ENCODE measurements at regions not wholly inside any gene's neighbourhood (a gene's known extent, or its start where the extent isn't known, plus 50 kb on each side); places are given as distances from the start of the nearest gene placed in this dataset.
"Not testable (repeated sequence)": the region's sequence is repeated elsewhere in the genome, so short reads cannot be mapped to it uniquely, and the experiment has no call there.

DNA sequence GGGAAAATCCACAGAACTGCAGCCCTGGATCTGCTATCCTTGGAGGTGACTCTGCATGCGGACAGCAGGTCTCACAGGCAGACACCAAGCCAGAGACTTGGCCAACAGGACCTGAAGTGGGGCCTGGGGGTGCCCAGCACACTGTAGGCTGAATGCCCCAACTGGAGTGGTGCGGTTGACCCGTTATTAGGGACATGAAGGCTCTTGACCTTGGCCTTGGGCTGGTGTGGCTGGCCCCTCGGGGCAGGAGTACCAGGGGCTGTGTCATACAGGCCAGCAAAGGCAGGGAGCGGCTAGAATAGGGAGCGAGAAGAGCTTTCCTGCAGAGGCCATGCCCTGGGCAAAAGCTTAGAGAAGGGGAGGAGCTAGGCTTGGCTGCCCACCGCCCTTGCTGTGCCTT, 153.2 kb upstream of the MVB12B start (continued):
- TF ChIP-seq REST (IDR thresholded peaks at IDR 0.05; ENCODE audit: unreplicated experiment) (no peak), ZNF331 (CRISPR knock-in tag; IDR thresholded peaks at IDR 0.05; ENCODE audit: low read depth) (no peak), EZH2phosphoT487 (IDR thresholded peaks at IDR 0.05; ENCODE audit: unreplicated experiment) (no peak), JUNB (IDR thresholded peaks at IDR 0.05; ENCODE audit: unreplicated experiment) (no peak), POLR2AphosphoS5 (IDR thresholded peaks at IDR 0.05; ENCODE audit: low read depth) (no peak), CREB1 (CRISPR knock-in tag; IDR thresholded peaks at IDR 0.05; ENCODE audit: low read depth) (no peak), ZNF114 (CRISPR knock-in tag; IDR thresholded peaks at IDR 0.05) (no peak)
- TF ChIP-seq, protein P1, sequence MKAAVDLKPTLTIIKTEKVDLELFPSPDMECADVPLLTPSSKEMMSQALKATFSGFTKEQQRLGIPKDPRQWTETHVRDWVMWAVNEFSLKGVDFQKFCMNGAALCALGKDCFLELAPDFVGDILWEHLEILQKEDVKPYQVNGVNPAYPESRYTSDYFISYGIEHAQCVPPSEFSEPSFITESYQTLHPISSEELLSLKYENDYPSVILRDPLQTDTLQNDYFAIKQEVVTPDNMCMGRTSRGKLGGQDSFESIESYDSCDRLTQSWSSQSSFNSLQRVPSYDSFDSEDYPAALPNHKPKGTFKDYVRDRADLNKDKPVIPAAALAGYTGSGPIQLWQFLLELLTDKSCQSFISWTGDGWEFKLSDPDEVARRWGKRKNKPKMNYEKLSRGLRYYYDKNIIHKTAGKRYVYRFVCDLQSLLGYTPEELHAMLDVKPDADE (IDR thresholded peaks at IDR 0.05) = no peak

GRCh38 chr9:126173929-126174328, 152.7 kb upstream of the MVB12B start:
- H3F3A ChIP-seq (replicated peaks; ENCODE audit: low read depth) = no peaks in the 10 kb centered on the region
- no peaks in the 10 kb centered on the region for H3K4me1 ChIP-seq (ENCODE audit: insufficient read depth)
- ATAC-seq (no peak), DNase-seq (ENCODE audit: low spot score) (no peak)
- no peak overlapping the region for H3K4me3 Mint-ChIP-seq
- no peaks in the 10 kb centered on the region for H3K36me3 ChIP-seq (ENCODE audit: insufficient read depth)
- no peaks in the 10 kb centered on the region for H3K4me1 Mint-ChIP-seq
- H3K9me3 Mint-ChIP-seq = peaks cover 7% of the 10 kb centered on the region; the same call in 1 of the 3 replicates
- TF ChIP-seq POLR2AphosphoS5 (IDR thresholded peaks at IDR 0.05; ENCODE audit: low read depth) = no peak
- TF ChIP-seq CREB1 (CRISPR knock-in tag; IDR thresholded peaks at IDR 0.05; ENCODE audit: low read depth) = no peak
- no peak for TF ChIP-seq EZH2phosphoT487 (IDR thresholded peaks at IDR 0.05; ENCODE audit: unreplicated experiment)
- no peaks in the 10 kb centered on the region for H3K27me3 ChIP-seq (ENCODE audit: insufficient read depth)
- H2AFZ ChIP-seq = no peak overlapping the region
- no peak overlapping the region for H3K4me3 ChIP-seq
- no peaks in the 10 kb centered on the region for H3K79me2 ChIP-seq (replicated peaks; ENCODE audit: insufficient read depth)
- no peak overlapping the region for H3K4me2 ChIP-seq
- H3K27ac ChIP-seq (ENCODE audit: low read depth) = no peak overlapping the region
- H3K27ac Mint-ChIP-seq = no peak overlapping the region
- H4K20me1 ChIP-seq (replicated peaks; ENCODE audit: insufficient read depth) = no peaks in the 10 kb centered on the region
- H3K9me2 ChIP-seq (ENCODE audit: insufficient read depth) = no peaks in the 10 kb centered on the region
- peaks cover 3% of the 10 kb centered on the region; the same call in 1 of the 3 replicates for H3K36me3 Mint-ChIP-seq (ENCODE audit: low read depth)
- peaks cover 6% of the 10 kb centered on the region for H3K27me3 Mint-ChIP-seq (ENCODE audit: insufficient read depth, low read depth, poor library complexity)

DNA sequence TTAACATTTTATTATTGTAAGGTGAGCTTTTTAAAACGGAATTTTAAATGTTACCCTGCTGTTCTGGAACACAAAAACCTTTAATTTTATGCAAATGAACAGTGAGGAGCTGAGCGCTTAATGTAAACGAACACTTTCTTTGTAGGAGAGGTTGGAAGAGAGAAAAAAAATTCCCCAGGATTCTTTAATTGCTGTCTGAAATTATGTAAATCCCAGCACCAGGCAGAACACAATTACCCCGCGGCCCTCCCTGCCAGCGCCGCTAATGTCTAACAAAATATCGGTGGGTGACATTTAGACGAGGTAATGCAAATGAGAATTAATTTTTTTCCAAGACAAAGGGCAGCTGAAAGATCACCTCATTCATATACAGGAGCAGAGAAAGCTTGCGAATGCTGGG, 143.4 kb upstream of the MVB12B start:
- ATAC-seq = no peak
- Histone ChIP-seq H3K79me2 (replicated peaks; ENCODE audit: insufficient read depth) (no peaks in the 10 kb centered on the region), H3K27me3 (ENCODE audit: insufficient read depth) (peaks cover 3% of the 10 kb centered on the region; the same call in 1 of the 2 replicates), H3K4me3 (0 out of 2 replicates have a peak overlapping the region, but pooled peaks have one; percentile 23), H3K27ac (ENCODE audit: low read depth) (no peak overlapping the region), H3K4me1 (ENCODE audit: insufficient read depth) (peaks cover 17% of the 10 kb centered on the region), H3F3A (replicated peaks; ENCODE audit: low read depth) (no peaks in the 10 kb centered on the region), H3K4me2 (peak overlapping the region; percentile 63), H3K9me2 (ENCODE audit: insufficient read depth) (peaks cover 5% of the 10 kb centered on the region; the same call in 1 of the 2 replicates), H4K20me1 (replicated peaks; ENCODE audit: insufficient read depth) (no peaks in the 10 kb centered on the region), H2AFZ (no peak overlapping the region), H3K36me3 (ENCODE audit: insufficient read depth) (no peaks in the 10 kb centered on the region)
- TF ChIP-seq CREB1 (CRISPR knock-in tag; IDR thresholded peaks at IDR 0.05; ENCODE audit: low read depth) (no peak), EZH2phosphoT487 (IDR thresholded peaks at IDR 0.05; ENCODE audit: unreplicated experiment) (no peak), STAT1 (IDR thresholded peaks at IDR 0.05; ENCODE audit: unreplicated experiment) (no peak), JUNB (IDR thresholded peaks at IDR 0.05; ENCODE audit: unreplicated experiment) (no peak), REST (IDR thresholded peaks at IDR 0.05; ENCODE audit: unreplicated experiment) (no peak)
- Mint-ChIP-seq H3K4me3 (no peak overlapping the region), H3K9me3 (peaks cover 6% of the 10 kb centered on the region; the same call in 2 of the 3 replicates), H3K4me1 (peaks cover 19% of the 10 kb centered on the region), H3K27ac (no peak overlapping the region), H3K36me3 (ENCODE audit: low read depth) (no peaks in the 10 kb centered on the region), H3K27me3 (ENCODE audit: insufficient read depth, low read depth, poor library complexity) (peaks cover 1% of the 10 kb centered on the region)
- DNase-seq (ENCODE audit: low spot score) = no peak

GRCh38 chr9:126190994-126191393, 135.6 kb upstream of the MVB12B start:
- not testable (repeated sequence) for H3K4me2 ChIP-seq; H3K9me2 ChIP-seq (ENCODE audit: insufficient read depth); H4K20me1 ChIP-seq (replicated peaks; ENCODE audit: insufficient read depth); DNase-seq (ENCODE audit: low spot score); H3K36me3 ChIP-seq (ENCODE audit: insufficient read depth); H3K27ac ChIP-seq (ENCODE audit: low read depth); H3K36me3 Mint-ChIP-seq (ENCODE audit: low read depth); H3K27me3 Mint-ChIP-seq (ENCODE audit: insufficient read depth, low read depth, poor library complexity); H3K27ac Mint-ChIP-seq; H2AFZ ChIP-seq; H3K27me3 ChIP-seq (ENCODE audit: insufficient read depth); H3K79me2 ChIP-seq (replicated peaks; ENCODE audit: insufficient read depth); H3K9me3 Mint-ChIP-seq; H3F3A ChIP-seq (replicated peaks; ENCODE audit: low read depth); ATAC-seq; H3K4me3 ChIP-seq; H3K4me1 Mint-ChIP-seq; H3K4me3 Mint-ChIP-seq
- H3K4me1 ChIP-seq (ENCODE audit: insufficient read depth) = peaks cover 11% of the 10 kb centered on the region

Data from GM23338 (cell line).